H1 (cell line): ENCODE measurements at regions not wholly inside any gene's neighbourhood (a gene's known extent, or its start where the extent isn't known, plus 50 kb on each side); places are given as distances from the start of the nearest gene placed in this dataset.

Source experiments
- CTCF ChIA-PET: fragments of 300-600 bp; sonication (Branson Sonifier 250); formaldehyde crosslinking; loops from one replicate; lab custom pipeline; 2021; ENCODE audit not compliant: partially characterized antibody; lab: Charles Lee
- POLR2A ChIA-PET: fragments of 300-600 bp; sonication (Branson Sonifier 250); formaldehyde crosslinking; loops from one replicate; lab custom pipeline; 2021; ENCODE audit warnings: inconsistent platforms; ENCODE audit not compliant: partially characterized antibody; lab: Charles Lee
- DNase-seq, 2 experiments: peaks; one replicate each; pipeline versions ENCODE4 v3.0.0 to v3.0.0-alpha.2; 2010 to 2022; ENCODE audit warnings: low spot score in 2 of 2, low read depth in 1 of 2, mixed read lengths in 1 of 2
- FAIRE-seq: peaks from 2 replicates; lab custom pipeline; 2011; peaks lifted over from hg19 to GRCh38; lab: Jason Lieb, UNC
- H2AFZ ChIP-seq: 2 replicates; pipeline ENCODE4 v1.8.1; 2012; ENCODE audit warnings: low read length, inconsistent platforms
- H2AK5ac ChIP-seq: 2 replicates; pipeline ENCODE4 v1.6.1; 2013; ENCODE audit warnings: low read depth, low read length
- H2BK120ac ChIP-seq: replicated peaks from 2 replicates; pipeline ENCODE3; 2013; ENCODE audit warnings: low read depth, low read length, inconsistent platforms
- H2BK12ac ChIP-seq: 2 replicates; pipeline ENCODE4 v1.6.1; 2013; ENCODE audit warnings: low read depth, low read length
- H2BK15ac ChIP-seq: 2 replicates; pipeline ENCODE4 v1.6.1; 2013; ENCODE audit warnings: low read length
- H2BK20ac ChIP-seq: 2 replicates; pipeline ENCODE4 v1.6.1; 2013; ENCODE audit warnings: low read length
- H2BK5ac ChIP-seq: 2 replicates; pipeline ENCODE4 v1.6.1; 2013; ENCODE audit warnings: low read depth, low read length
- H3K14ac ChIP-seq: 2 replicates; pipeline ENCODE4 v1.6.1; 2013; ENCODE audit warnings: inconsistent platforms; ENCODE audit not compliant: insufficient read length
- H3K18ac ChIP-seq: 2 replicates; pipeline ENCODE4 v1.6.1; 2013; ENCODE audit warnings: low read length; ENCODE audit errors: extremely low read depth
- H3K23ac ChIP-seq: 2 replicates; pipeline ENCODE4 v1.6.1; 2013; ENCODE audit warnings: inconsistent platforms; ENCODE audit not compliant: insufficient read length
- H3K23me2 ChIP-seq: 2 replicates; pipeline ENCODE4 v1.6.1; 2013; ENCODE audit warnings: low read depth, low read length
- H3K27ac ChIP-seq: 2 replicates; pipeline ENCODE4 v1.6.1; 2011; ENCODE audit warnings: low read depth, low read length, inconsistent platforms
- H3K27me3 ChIP-seq, 4 experiments: replicated peaks in 1 of 4; 1 replicate in 1 of 4; 2 replicates in 3 of 4; pipeline versions ENCODE4 v1.6.1 to v1.8.1; 2011 to 2013; ENCODE audit warnings: low read length in 3 of 4, mild to moderate bottlenecking in 3 of 4, inconsistent platforms in 2 of 4, mixed read lengths in 2 of 4, moderate library complexity in 1 of 4; ENCODE audit not compliant: control insufficient read depth in 3 of 4, insufficient read depth in 3 of 4; ENCODE audit errors: extremely low read depth in 1 of 4
- H3K36me3 ChIP-seq, 4 experiments: 2 replicates each; pipeline versions ENCODE4 v1.6.1 to v1.8.1; 2011 to 2013; ENCODE audit warnings: mild to moderate bottlenecking in 4 of 4, low read length in 3 of 4, moderate library complexity in 2 of 4, control low read depth in 1 of 4, inconsistent platforms in 1 of 4; ENCODE audit not compliant: insufficient read depth in 4 of 4, control insufficient read depth in 2 of 4
- H3K4ac ChIP-seq: replicated peaks from 2 replicates; pipeline ENCODE3; 2013; ENCODE audit warnings: low read length, low read depth, mixed read lengths, inconsistent platforms; ENCODE audit not compliant: insufficient read length
- H3K4me1 ChIP-seq, 4 experiments: replicated peaks in 1 of 4; 1 replicate in 1 of 4; 2 replicates in 3 of 4; pipeline versions ENCODE4 v1.6.1 to v1.8.1; 2011 to 2013; ENCODE audit warnings: low read length in 3 of 4, inconsistent platforms in 2 of 4, mixed read lengths in 1 of 4; ENCODE audit not compliant: insufficient read depth in 4 of 4, control insufficient read depth in 3 of 4
- H3K4me2 ChIP-seq, 2 experiments: 2 replicates each; pipeline versions ENCODE4 v1.6.1 to v1.8.1; 2011 to 2013; ENCODE audit warnings: low read depth in 2 of 2, low read length in 2 of 2, control low read depth in 1 of 2, inconsistent platforms in 1 of 2, mild to moderate bottlenecking in 1 of 2; ENCODE audit not compliant: insufficient read depth in 1 of 2
- H3K4me3 ChIP-seq, 4 experiments: fragments of 200-600, 300-600 bp in 1 of 4; sonication (generic), shearing (Covaris generic), sonication (Bioruptor Twin) in 1 of 4; 2 replicates each; pipeline versions ENCODE4 v1.5.1 to v1.8.1; 2011 to 2016; ENCODE audit warnings: low read length in 4 of 4, low read depth in 3 of 4, control low read depth in 2 of 4, inconsistent platforms in 2 of 4, mild to moderate bottlenecking in 2 of 4, mixed read lengths in 1 of 4, moderate library complexity in 1 of 4; ENCODE audit not compliant: insufficient read depth in 2 of 4; ENCODE audit errors: extremely low read depth in 1 of 4
- H3K56ac ChIP-seq: replicated peaks from 2 replicates; pipeline ENCODE3; 2013; ENCODE audit warnings: low read depth, mild to moderate bottlenecking, mixed read lengths, low read length, inconsistent platforms; ENCODE audit not compliant: insufficient read length
- H3K79me1 ChIP-seq: 2 replicates; pipeline ENCODE4 v1.6.1; 2013; ENCODE audit warnings: low read depth, low read length, control low read depth
- H3K79me2 ChIP-seq, 2 experiments: 2 replicates each; pipeline versions ENCODE4 v1.6.1 to v1.8.1; 2012 to 2013; ENCODE audit warnings: low read length in 2 of 2, mild to moderate bottlenecking in 2 of 2, inconsistent platforms in 1 of 2; ENCODE audit not compliant: insufficient read depth in 2 of 2, control insufficient read depth in 1 of 2
- H3K9ac ChIP-seq, 4 experiments: replicated peaks in 1 of 4; 1 replicate in 1 of 4; 2 replicates in 3 of 4; pipeline versions ENCODE4 v1.6.1 to v1.8.1; 2011 to 2013; ENCODE audit warnings: low read depth in 3 of 4, low read length in 3 of 4, control low read depth in 2 of 4, mild to moderate bottlenecking in 2 of 4, moderate library complexity in 2 of 4, inconsistent platforms in 1 of 4; ENCODE audit errors: extremely low read depth in 1 of 4
- H3K9me3 ChIP-seq, 2 experiments: 2 replicates each; pipeline versions ENCODE4 v1.6.1 to v1.8.1; 2012 to 2013; ENCODE audit warnings: mild to moderate bottlenecking in 2 of 2, moderate library complexity in 2 of 2, control low read depth in 1 of 2, inconsistent platforms in 1 of 2, low read depth in 1 of 2, low read length in 1 of 2, mixed read lengths in 1 of 2; ENCODE audit not compliant: insufficient read depth in 2 of 2
- H4K20me1 ChIP-seq, 2 experiments: replicated peaks in 1 of 2; 2 replicates each; pipeline versions ENCODE3 to v1.8.1; 2011 to 2013; ENCODE audit warnings: inconsistent platforms in 2 of 2, low read length in 2 of 2, mild to moderate bottlenecking in 1 of 2; ENCODE audit not compliant: insufficient read depth in 2 of 2, control insufficient read depth in 1 of 2
- H4K5ac ChIP-seq: 2 replicates; pipeline ENCODE4 v1.6.1; 2013; ENCODE audit warnings: low read length, low read depth, mixed read lengths, inconsistent platforms; ENCODE audit not compliant: insufficient read length
- H4K8ac ChIP-seq: 2 replicates; pipeline ENCODE4 v1.8.0; 2013; ENCODE audit warnings: mild to moderate bottlenecking, moderate library complexity, low read length, inconsistent platforms; ENCODE audit not compliant: insufficient read depth; ENCODE audit errors: extremely low read depth
- H4K91ac ChIP-seq: replicated peaks from 2 replicates; pipeline ENCODE3; 2013; ENCODE audit warnings: low read length, mixed read lengths, inconsistent platforms; ENCODE audit not compliant: insufficient read length
- ATF3 ChIP-seq: IDR thresholded peaks from 2 replicates; pipeline ENCODE4 v1.6.1; 2011; ENCODE audit warnings: low read depth, mild to moderate bottlenecking, low read length; ENCODE audit not compliant: insufficient read depth
- BRCA1 ChIP-seq: IDR thresholded peaks from 2 replicates; pipeline ENCODE4 v1.6.1; 2012; ENCODE audit warnings: low read depth, low read length, improper control_type of control experiment
- CREB1 ChIP-seq: IDR thresholded peaks from 2 replicates; pipeline ENCODE4 v1.6.1; 2012; ENCODE audit warnings: inconsistent platforms
- CTCF ChIP-seq, 3 experiments: IDR thresholded peaks; 1 replicate in 2 of 3; 2 replicates in 1 of 3; pipeline versions ENCODE4 v1.5.1 to v1.6.1; 2011; ENCODE audit warnings: low read length in 3 of 3, mild to moderate bottlenecking in 3 of 3, inconsistent platforms in 2 of 3, low read depth in 1 of 3, moderate library complexity in 1 of 3; ENCODE audit not compliant: insufficient read depth in 1 of 3; ENCODE audit errors: control extremely low read depth in 1 of 3
- GABPA ChIP-seq: IDR thresholded peaks from 2 replicates; pipeline ENCODE4 v1.6.1; 2011; ENCODE audit warnings: mild to moderate bottlenecking, low read length, moderate library complexity, borderline replicate concordance; ENCODE audit not compliant: insufficient read depth
- HDAC2 ChIP-seq, 2 experiments: fragments of 300-600 bp in 1 of 2; sonication (generic) in 1 of 2; IDR thresholded peaks; 2 replicates each; pipeline ENCODE4 v1.6.1; 2011 to 2012; ENCODE audit warnings: low read depth in 2 of 2, low read length in 2 of 2, mild to moderate bottlenecking in 2 of 2, moderate library complexity in 2 of 2, borderline replicate concordance in 1 of 2, inconsistent platforms in 1 of 2
- JUND ChIP-seq: IDR thresholded peaks from 2 replicates; pipeline ENCODE4 v1.6.1; 2011; ENCODE audit warnings: mild to moderate bottlenecking, improper control_type of control experiment, low read length
- PHF8 ChIP-seq: fragments of 200-600 bp; sonication (generic); conservative IDR thresholded peaks from 2 replicates; pipeline ENCODE4 v1.7.1; 2012; ENCODE audit warnings: low read depth, mild to moderate bottlenecking, inconsistent platforms, low read length, moderate library complexity
- TEAD4 ChIP-seq: IDR thresholded peaks from 2 replicates; pipeline ENCODE4 v1.6.1; 2012; ENCODE audit warnings: low read depth, low read length, inconsistent platforms, mixed read lengths
- WGBS, 2 experiments: shearing (Covaris generic) in 1 of 2; methylation state at CpG; one replicate each; pipeline versions ENCODE4 v1.1.6 to v1.1.7; 2013 to 2015; ENCODE audit warnings: low lambda C conversion rate in 2 of 2, mixed read lengths in 2 of 2, inconsistent platforms in 1 of 2, low coverage in 1 of 2, missing lambda C conversion rate in 1 of 2; ENCODE audit not compliant: insufficient replicate concordance in 2 of 2, insufficient coverage in 1 of 2, insufficient read length in 1 of 2; ENCODE audit errors: extremely low coverage in 1 of 2, missing lambda C conversion rate in 1 of 2; 5-methylcytosine and 5-hydroxymethylcytosine counted together
- TF ChIP-seq, protein P1 (sequence below): IDR thresholded peaks from 2 replicates; pipeline ENCODE4 v1.6.1; 2012; ENCODE audit warnings: inconsistent platforms

DNA sequence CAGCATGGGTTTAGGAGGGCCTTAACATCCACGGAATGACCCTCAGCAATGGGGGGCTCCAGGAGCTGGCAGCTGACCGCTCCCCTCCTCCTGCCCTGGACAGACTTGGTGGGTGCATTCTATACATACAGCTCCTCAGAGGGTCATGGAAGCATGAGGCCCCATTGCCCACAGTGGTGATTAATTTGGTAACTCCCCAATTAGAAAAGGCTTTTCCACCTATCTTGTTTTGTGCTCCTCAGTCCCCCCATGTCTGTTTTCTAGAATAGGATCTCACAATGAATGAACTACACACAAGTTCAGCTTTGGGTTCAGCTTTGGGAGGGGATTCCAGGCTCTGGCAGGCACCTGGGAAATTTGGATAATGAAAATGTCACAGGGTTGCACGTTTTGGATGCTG, 707.8 kb downstream of the UQCRFS1 start:
- no peak overlapping the region for H3K9ac ChIP-seq
- ChIA-PET CTCF (interaction anchor here (1.6 kb wide), 1 partner anchor 39 kb away, joined by 4 read pairs; no protein-coding TSS in a partner anchor), POLR2A (interaction anchor here (1.6 kb wide), 1 partner anchor 19 kb away, joined by 5 read pairs; no protein-coding TSS in a partner anchor)
- H3K14ac ChIP-seq: no peak overlapping the region
- no peak overlapping the region for H3K4me3 ChIP-seq
- no peak overlapping the region for H4K91ac ChIP-seq
- H3K27me3 ChIP-seq: no peaks in the 10 kb centered on the region; a peak in 1 of 7 replicates
- H3K9me3 ChIP-seq: no peaks in the 10 kb centered on the region
- H3K4ac ChIP-seq: no peak overlapping the region
- H3K18ac ChIP-seq: no peak overlapping the region
- no peak for FAIRE-seq
- no peaks in the 10 kb centered on the region for H3K79me1 ChIP-seq
- H2BK15ac ChIP-seq: no peak overlapping the region
- no peak overlapping the region for H3K4me2 ChIP-seq
- no peak overlapping the region for H3K56ac ChIP-seq
- no peak overlapping the region for H2BK20ac ChIP-seq
- H3K27ac ChIP-seq: no peak overlapping the region
- DNase-seq: no peak
- no peaks in the 10 kb centered on the region for H3K79me2 ChIP-seq
- H2AFZ ChIP-seq: no peak overlapping the region
- H2BK120ac ChIP-seq: no peak overlapping the region
- H4K20me1 ChIP-seq: no peaks in the 10 kb centered on the region
- no peak overlapping the region for H2AK5ac ChIP-seq
- no peaks in the 10 kb centered on the region for H3K36me3 ChIP-seq
- no peak overlapping the region for H2BK5ac ChIP-seq
- 93% methylated on average over 3 of the region's 3 CpGs; no CpG with 5 or more reads in 1 of the 2 experiments for WGBS, 2 experiments
- H4K8ac ChIP-seq: no peak overlapping the region
- no peak overlapping the region for H2BK12ac ChIP-seq
- no peaks in the 10 kb centered on the region; the same call in 1 of the 2 replicates for H3K23me2 ChIP-seq
- H3K23ac ChIP-seq: no peak overlapping the region
- H4K5ac ChIP-seq: no peak overlapping the region
- peaks cover 0 to 5% (median 1%) of the 10 kb centered on the region in 4 experiments; a peak in 4 of 7 replicates for H3K4me1 ChIP-seq
- TF ChIP-seq JUND (no peak), TEAD4 (no peak), BRCA1 (no peak), GABPA (no peak), CTCF (IDR thresholded peaks at IDR 0.05; ENCODE audit: control extremely low read depth in 1 of 3, insufficient read depth in 1 of 3, low read depth in 1 of 3, low read length in 3 of 3) (no peak), CREB1 (no peak), HDAC2 (IDR thresholded peaks at IDR 0.05; ENCODE audit: borderline replicate concordance in 1 of 2, low read depth in 2 of 2, low read length in 2 of 2) (no peak), PHF8 (no peak), ATF3 (no peak)
- TF ChIP-seq, protein P1, sequence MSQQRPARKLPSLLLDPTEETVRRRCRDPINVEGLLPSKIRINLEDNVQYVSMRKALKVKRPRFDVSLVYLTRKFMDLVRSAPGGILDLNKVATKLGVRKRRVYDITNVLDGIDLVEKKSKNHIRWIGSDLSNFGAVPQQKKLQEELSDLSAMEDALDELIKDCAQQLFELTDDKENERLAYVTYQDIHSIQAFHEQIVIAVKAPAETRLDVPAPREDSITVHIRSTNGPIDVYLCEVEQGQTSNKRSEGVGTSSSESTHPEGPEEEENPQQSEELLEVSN: no peak
